DOHH2 (cell line): ENCODE measurements at regions not wholly inside any gene's neighbourhood (a gene's known extent, or its start where the extent isn't known, plus 50 kb on each side); places are given as distances from the start of the nearest gene placed in this dataset.
"Not testable (repeated sequence)": the region's sequence is repeated elsewhere in the genome, so short reads cannot be mapped to it uniquely, and the experiment has no call there.

Source experiments
- CTCF ChIP-seq: fragments of 200-600 bp; sonication (generic); IDR thresholded peaks from one replicate; pipeline ENCODE4 v1.5.1; 2014; ENCODE audit warnings: antibody characterized with exemption, mild to moderate bottlenecking, low read depth, low read length; ENCODE audit not compliant: poor library complexity, severe bottlenecking
- EZH2phosphoT487 ChIP-seq: fragments of 200-600 bp; sonication (generic); IDR thresholded peaks from 2 replicates; pipeline ENCODE4 v1.6.1; 2017; ENCODE audit warnings: borderline replicate concordance, mild to moderate bottlenecking, antibody characterized with exemption, low read length, moderate library complexity, mixed read lengths

- not testable (repeated sequence) for TF ChIP-seq EZH2phosphoT487, CTCF
Measured at GRCh38 chr1:148413385-148413784, 69.7 kb downstream of the PPIAL4G start.
